GM23248 (cell line): ENCODE measurements at regions not wholly inside any gene's neighbourhood (a gene's known extent, or its start where the extent isn't known, plus 50 kb on each side); places are given as distances from the start of the nearest gene placed in this dataset.

Source experiments
- EZH2 ChIP-seq: fragments of 200-600 bp; sonication (generic); IDR thresholded peaks from 2 replicates; pipeline ENCODE4 v1.6.1; 2018; ENCODE audit warnings: antibody characterized with exemption, mild to moderate bottlenecking; ENCODE audit not compliant: insufficient read depth, poor library complexity, severe bottlenecking
- EZH2phosphoT487 ChIP-seq: fragments of 200-600 bp; sonication (generic); IDR thresholded peaks from 2 replicates; pipeline ENCODE4 v1.6.1; 2018; ENCODE audit warnings: antibody characterized with exemption, moderate library complexity, mild to moderate bottlenecking, low read depth; ENCODE audit not compliant: insufficient read depth

GRCh38 chr4:159600061-159600460, 497.2 kb downstream of the RAPGEF2 start:
- TF ChIP-seq EZH2 (no peak), EZH2phosphoT487 (no peak)
